Trophoblast cell (in vitro differentiated cells and primary cell): ENCODE measurements at regions not wholly inside any gene's neighbourhood (a gene's known extent, or its start where the extent isn't known, plus 50 kb on each side); places are given as distances from the start of the nearest gene placed in this dataset.

Experiments
- DNase-seq, 2 donors: peaks; one replicate each; pipeline ENCODE4 v3.0.0-alpha.2; 2016
- H2AFZ ChIP-seq: 2 replicates; pipeline ENCODE4 v1.6.1; 2013; ENCODE audit warnings: low read length, moderate library complexity, mild to moderate bottlenecking; ENCODE audit not compliant: insufficient read depth, poor library complexity
- H2AK5ac ChIP-seq: 2 replicates; pipeline ENCODE4 v1.6.1; 2013; ENCODE audit warnings: mild to moderate bottlenecking, low read length
- H2BK120ac ChIP-seq: 2 replicates; pipeline ENCODE4 v1.6.1; 2013; ENCODE audit warnings: low read length, mild to moderate bottlenecking, moderate library complexity; ENCODE audit not compliant: insufficient read depth, poor library complexity
- H2BK12ac ChIP-seq: 2 replicates; pipeline ENCODE4 v1.6.1; 2013; ENCODE audit warnings: mild to moderate bottlenecking, low read length, moderate library complexity
- H2BK5ac ChIP-seq: 2 replicates; pipeline ENCODE4 v1.6.1; 2013; ENCODE audit warnings: low read length, low read depth, moderate library complexity, mild to moderate bottlenecking; ENCODE audit not compliant: poor library complexity
- H3K14ac ChIP-seq: 2 replicates; pipeline ENCODE4 v1.6.1; 2013; ENCODE audit warnings: mild to moderate bottlenecking, low read length
- H3K18ac ChIP-seq: 2 replicates; pipeline ENCODE4 v1.6.1; 2013; ENCODE audit warnings: mild to moderate bottlenecking, low read length
- H3K23ac ChIP-seq: 2 replicates; pipeline ENCODE4 v1.6.1; 2013; ENCODE audit warnings: low read length
- H3K27ac ChIP-seq: 2 replicates; pipeline ENCODE4 v1.5.1; 2013; ENCODE audit warnings: low read depth, mild to moderate bottlenecking, inconsistent platforms, low read length, moderate library complexity
- H3K27me3 ChIP-seq: 2 replicates; pipeline ENCODE4 v1.6.1; 2013; ENCODE audit warnings: inconsistent platforms, mild to moderate bottlenecking, low read length, moderate library complexity; ENCODE audit not compliant: insufficient read depth
- H3K36me3 ChIP-seq, 2 experiments: 1 replicate in 1 of 2; 2 replicates in 1 of 2; pipeline ENCODE4 v1.6.1; 2013; ENCODE audit warnings: low read length in 2 of 2, mild to moderate bottlenecking in 2 of 2, moderate library complexity in 1 of 2; ENCODE audit not compliant: insufficient read depth in 2 of 2, control insufficient read depth in 1 of 2
- H3K4ac ChIP-seq: 2 replicates; pipeline ENCODE4 v1.6.1; 2013; ENCODE audit warnings: low read depth, mild to moderate bottlenecking, low read length, moderate library complexity
- H3K4me1 ChIP-seq, 2 experiments: 1 replicate in 1 of 2; 2 replicates in 1 of 2; pipeline ENCODE4 v1.6.1; 2013; ENCODE audit warnings: low read length in 2 of 2, mild to moderate bottlenecking in 2 of 2, moderate library complexity in 1 of 2; ENCODE audit not compliant: insufficient read depth in 2 of 2, control insufficient read depth in 1 of 2
- H3K4me2 ChIP-seq: 2 replicates; pipeline ENCODE4 v1.6.1; 2013; ENCODE audit warnings: inconsistent platforms, mild to moderate bottlenecking, low read length, moderate library complexity
- H3K4me3 ChIP-seq: 2 replicates; pipeline ENCODE4 v1.5.1; 2013; ENCODE audit warnings: mild to moderate bottlenecking, low read depth, low read length, inconsistent platforms
- H3K79me1 ChIP-seq: one replicate; pipeline ENCODE4 v1.6.1; 2013; ENCODE audit warnings: low read length
- H3K79me2 ChIP-seq: 2 replicates; pipeline ENCODE4 v1.6.1; 2013; ENCODE audit warnings: low read length, mild to moderate bottlenecking; ENCODE audit not compliant: control insufficient read depth, insufficient read depth, poor library complexity
- H3K9ac ChIP-seq: 2 replicates; pipeline ENCODE4 v1.6.1; 2013; ENCODE audit warnings: mild to moderate bottlenecking, low read length
- H3K9me3 ChIP-seq: 2 replicates; pipeline ENCODE4 v1.6.1; 2013; ENCODE audit warnings: low read depth, mild to moderate bottlenecking, control low read depth, inconsistent platforms, low read length; ENCODE audit not compliant: insufficient read depth
- H4K12ac ChIP-seq: 2 replicates; pipeline ENCODE4 v1.6.1; 2013; ENCODE audit warnings: low read depth, mild to moderate bottlenecking, low read length, moderate library complexity
- H4K8ac ChIP-seq: 2 replicates; pipeline ENCODE4 v1.6.1; 2013; ENCODE audit warnings: low read depth, mild to moderate bottlenecking, low read length, moderate library complexity
- H4K91ac ChIP-seq: one replicate; pipeline ENCODE4 v1.6.1; 2013; ENCODE audit warnings: low read depth, mild to moderate bottlenecking, low read length, moderate library complexity
- WGBS: extraction: QIAGEN DNeasy Blood & Tissue Kit; methylation state at CpG from one replicate; pipeline ENCODE4 v1.1.7; 2013; ENCODE audit warnings: missing lambda C conversion rate; ENCODE audit not compliant: insufficient read length, insufficient coverage; ENCODE audit errors: extremely low coverage; 5-methylcytosine and 5-hydroxymethylcytosine counted together

DNA sequence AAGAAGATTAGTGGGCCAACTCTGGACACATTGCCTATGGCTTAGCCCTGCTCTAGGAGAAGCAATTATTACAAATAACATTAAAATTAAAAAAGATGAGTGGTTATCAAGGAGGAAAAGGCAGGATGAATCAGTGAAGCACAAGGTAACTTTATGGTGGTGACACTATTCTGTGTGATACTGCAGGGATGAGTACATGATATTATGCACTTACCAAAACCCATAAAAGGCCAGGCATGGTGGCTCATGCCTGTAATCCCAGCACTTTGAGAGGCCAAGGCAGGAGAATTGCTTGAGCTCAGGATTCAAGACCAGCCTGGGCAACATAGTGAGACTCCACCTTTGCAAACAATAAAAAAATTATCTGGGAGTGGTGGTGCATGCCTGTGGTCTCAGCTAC is 344.3 kb upstream of the CDIN1 start:
- Histone ChIP-seq H3K23ac (no peak overlapping the region), H2BK120ac (no peak overlapping the region), H3K79me2 (no peaks in the 10 kb centered on the region), H3K79me1 (no peaks in the 10 kb centered on the region), H2BK12ac (no peak overlapping the region), H3K9me3 (no peaks in the 10 kb centered on the region), H4K8ac (no peak overlapping the region), H4K12ac (no peak overlapping the region), H4K91ac (no peak overlapping the region), H2BK5ac (no peak overlapping the region), H3K4ac (no peak overlapping the region), H3K27me3 (no peaks in the 10 kb centered on the region), H3K14ac (no peak overlapping the region), H3K4me1 (no peaks in the 10 kb centered on the region), H3K9ac (no peak overlapping the region), H3K18ac (no peak overlapping the region), H2AFZ (no peak overlapping the region), H3K4me2 (no peak overlapping the region), H3K4me3 (no peak overlapping the region), H3K36me3 (no peaks in the 10 kb centered on the region), H2AK5ac (no peak overlapping the region), H3K27ac (no peak overlapping the region)
- DNase-seq, result no peak

- Histone ChIP-seq H3K27ac (no peak overlapping the region), H2BK120ac (no peak overlapping the region), H3K79me2 (no peaks in the 10 kb centered on the region), H2AK5ac (no peak overlapping the region), H3K79me1 (no peaks in the 10 kb centered on the region), H4K91ac (no peak overlapping the region), H2BK5ac (no peak overlapping the region), H3K4me1 (no peaks in the 10 kb centered on the region), H3K4me2 (no peak overlapping the region), H3K9ac (no peak overlapping the region), H4K12ac (no peak overlapping the region), H3K23ac (no peak overlapping the region), H4K8ac (no peak overlapping the region), H3K4me3 (no peak overlapping the region), H3K18ac (no peak overlapping the region), H3K14ac (no peak overlapping the region), H3K9me3 (no peaks in the 10 kb centered on the region), H2BK12ac (no peak overlapping the region), H3K4ac (no peak overlapping the region), H2AFZ (no peak overlapping the region), H3K27me3 (no peaks in the 10 kb centered on the region), H3K36me3 (no peaks in the 10 kb centered on the region)
- WGBS, result no CpG with 5 or more reads among the region's 1 CpG
- no peak for DNase-seq
Measured at GRCh38 chr15:36239509-36239908, 339.9 kb upstream of the CDIN1 start.

GRCh38 chr15:36251450-36251849 is 328.0 kb upstream of the CDIN1 start:
- no peak overlapping the region for H3K23ac ChIP-seq
- no peaks in the 10 kb centered on the region for H3K79me2 ChIP-seq
- no peak overlapping the region for H2AK5ac ChIP-seq
- H3K79me1 ChIP-seq, result no peaks in the 10 kb centered on the region
- H3K4ac ChIP-seq, result no peak overlapping the region
- no peak overlapping the region for H2BK5ac ChIP-seq
- no peak overlapping the region for H3K27ac ChIP-seq
- H4K91ac ChIP-seq, result no peak overlapping the region
- no peak overlapping the region for H4K12ac ChIP-seq
- no CpG with 5 or more reads among the region's 1 CpG for WGBS
- H3K9ac ChIP-seq, result no peak overlapping the region
- no peaks in the 10 kb centered on the region for H3K36me3 ChIP-seq
- H3K4me3 ChIP-seq, result no peak overlapping the region
- no peak overlapping the region for H2AFZ ChIP-seq
- no peaks in the 10 kb centered on the region for H3K9me3 ChIP-seq
- H3K4me1 ChIP-seq, result no peaks in the 10 kb centered on the region
- no peak overlapping the region for H3K4me2 ChIP-seq
- no peak overlapping the region for H3K18ac ChIP-seq
- H3K14ac ChIP-seq, result no peak overlapping the region
- DNase-seq, result no peak
- H2BK12ac ChIP-seq, result no peak overlapping the region
- H2BK120ac ChIP-seq, result no peak overlapping the region
- no peaks in the 10 kb centered on the region for H3K27me3 ChIP-seq
- no peak overlapping the region for H4K8ac ChIP-seq

DNA sequence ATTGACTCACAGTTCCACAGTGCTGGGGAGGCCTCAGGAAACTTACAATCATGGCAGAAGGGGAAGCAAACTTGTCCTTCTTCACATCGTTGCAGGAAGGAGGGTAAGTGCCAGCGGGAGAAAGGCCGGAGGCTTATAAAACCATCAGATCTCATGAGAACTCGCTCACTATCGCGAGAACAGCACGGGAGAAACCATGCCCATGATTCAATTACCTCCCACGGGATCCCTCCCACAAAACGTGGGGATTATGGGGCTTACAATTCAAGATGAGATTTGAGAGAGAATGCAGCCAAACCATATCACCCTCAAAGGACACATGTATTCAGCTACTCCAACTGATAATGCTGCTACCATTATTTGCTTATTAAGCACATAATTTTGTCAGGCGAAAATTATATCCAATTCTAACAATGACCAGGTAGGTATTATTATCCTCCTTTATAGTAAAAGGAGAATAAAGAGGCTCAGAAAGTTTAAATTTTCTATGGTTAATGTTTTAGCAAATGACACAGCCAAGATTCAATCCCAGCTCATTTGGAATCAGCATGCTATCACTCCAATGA is 327.2 kb upstream of the CDIN1 start:
- no peak overlapping the region for H3K27ac ChIP-seq
- H3K9me3 ChIP-seq, result no peaks in the 10 kb centered on the region
- no peaks in the 10 kb centered on the region for H3K79me1 ChIP-seq
- H2AK5ac ChIP-seq, result no peak overlapping the region
- no peak overlapping the region for H3K9ac ChIP-seq
- H3K14ac ChIP-seq, result no peak overlapping the region
- no peak overlapping the region for H3K23ac ChIP-seq
- no peak overlapping the region for H4K12ac ChIP-seq
- H2BK5ac ChIP-seq, result no peak overlapping the region
- H3K4ac ChIP-seq, result no peak overlapping the region
- H3K4me3 ChIP-seq, result no peak overlapping the region
- H2BK12ac ChIP-seq, result no peak overlapping the region
- H3K4me2 ChIP-seq, result no peak overlapping the region
- no peak overlapping the region for H4K8ac ChIP-seq
- no CpG with 5 or more reads among the region's 10 CpGs for WGBS
- no peak overlapping the region for H2AFZ ChIP-seq
- H2BK120ac ChIP-seq, result no peak overlapping the region
- DNase-seq, result no peak
- H3K36me3 ChIP-seq, result no peaks in the 10 kb centered on the region
- H3K79me2 ChIP-seq, result no peaks in the 10 kb centered on the region
- H3K27me3 ChIP-seq, result no peaks in the 10 kb centered on the region
- H3K18ac ChIP-seq, result no peak overlapping the region
- H3K4me1 ChIP-seq, result no peaks in the 10 kb centered on the region
- no peak overlapping the region for H4K91ac ChIP-seq
